ENCODE measurements at regions not wholly inside any gene's neighbourhood (a gene's known extent, or its start where the extent isn't known, plus 50 kb on each side); places are given as distances from the start of the nearest gene placed in this dataset.

- peak; percentile 58; the same call in 1 of the 2 replicates for TF ChIP-seq ETV5 (CRISPR knock-in tag; IDR thresholded peaks at IDR 0.05; ENCODE audit: borderline replicate concordance)
- TF ChIP-seq SP5 (CRISPR knock-in tag; IDR thresholded peaks at IDR 0.05; ENCODE audit: borderline replicate concordance, low read depth) = peak; percentile 70; the same call in 1 of the 2 replicates
- TF ChIP-seq MED1 (CRISPR knock-in tag; IDR thresholded peaks at IDR 0.05) = peak; percentile 91
- TF ChIP-seq ZNF558 (CRISPR knock-in tag; IDR thresholded peaks at IDR 0.05; ENCODE audit: borderline replicate concordance) = no peak
- peak; percentile 92 for TF ChIP-seq SKI (IDR thresholded peaks at IDR 0.05; ENCODE audit: partially characterized antibody)
- TF ChIP-seq ZNF672 (CRISPR knock-in tag; IDR thresholded peaks at IDR 0.05) = no peak
- peak; percentile 64; the same call in 1 of the 2 replicates for TF ChIP-seq ZSCAN29 (CRISPR knock-in tag; conservative IDR thresholded peaks at IDR 0.05)
- peak; percentile 72; the same call in 1 of the 2 replicates for TF ChIP-seq RXRB (CRISPR knock-in tag; IDR thresholded peaks at IDR 0.05; ENCODE audit: borderline replicate concordance)
- TF ChIP-seq AHR (CRISPR knock-in tag; IDR thresholded peaks at IDR 0.05) = no peak
- TF ChIP-seq STAT5B (CRISPR knock-in tag; IDR thresholded peaks at IDR 0.05) = no peak
- TF ChIP-seq, protein P1, sequence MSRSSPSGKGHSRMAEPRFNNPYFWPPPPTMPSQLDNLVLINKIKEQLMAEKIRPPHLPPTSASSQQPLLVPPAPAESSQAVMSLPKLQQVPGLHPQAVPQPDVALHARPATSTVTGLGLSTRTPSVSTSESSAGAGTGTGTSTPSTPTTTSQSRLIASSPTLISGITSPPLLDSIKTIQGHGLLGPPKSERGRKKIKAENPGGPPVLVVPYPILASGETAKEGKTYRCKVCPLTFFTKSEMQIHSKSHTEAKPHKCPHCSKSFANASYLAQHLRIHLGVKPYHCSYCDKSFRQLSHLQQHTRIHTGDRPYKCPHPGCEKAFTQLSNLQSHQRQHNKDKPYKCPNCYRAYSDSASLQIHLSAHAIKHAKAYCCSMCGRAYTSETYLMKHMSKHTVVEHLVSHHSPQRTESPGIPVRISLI (CRISPR knock-in tag; IDR thresholded peaks at IDR 0.05; ENCODE audit: borderline replicate concordance) = no peak; the same call in 1 of the 2 replicates
- peak; percentile 83; the same call in 1 of the 2 replicates for TF ChIP-seq NCOR1 (IDR thresholded peaks at IDR 0.05; ENCODE audit: borderline replicate concordance, low read length)
- TF ChIP-seq NFE2 (CRISPR knock-in tag; IDR thresholded peaks at IDR 0.05) = no peak
- peak; percentile 68 for TF ChIP-seq YY1 (IDR thresholded peaks at IDR 0.05; ENCODE audit: insufficient read depth, insufficient replicate concordance, low read depth, low read length)
- TF ChIP-seq ZNF333 (CRISPR knock-in tag; IDR thresholded peaks at IDR 0.05; ENCODE audit: borderline replicate concordance) = no peak
- TF ChIP-seq, protein P2, sequence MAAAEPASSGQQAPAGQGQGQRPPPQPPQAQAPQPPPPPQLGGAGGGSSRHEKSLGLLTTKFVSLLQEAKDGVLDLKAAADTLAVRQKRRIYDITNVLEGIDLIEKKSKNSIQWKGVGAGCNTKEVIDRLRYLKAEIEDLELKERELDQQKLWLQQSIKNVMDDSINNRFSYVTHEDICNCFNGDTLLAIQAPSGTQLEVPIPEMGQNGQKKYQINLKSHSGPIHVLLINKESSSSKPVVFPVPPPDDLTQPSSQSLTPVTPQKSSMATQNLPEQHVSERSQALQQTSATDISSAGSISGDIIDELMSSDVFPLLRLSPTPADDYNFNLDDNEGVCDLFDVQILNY (CRISPR knock-in tag; conservative IDR thresholded peaks at IDR 0.05) = no peak
- TF ChIP-seq ZNF570 (CRISPR knock-in tag; IDR thresholded peaks at IDR 0.05; ENCODE audit: borderline replicate concordance) = no peak
- TF ChIP-seq ZNF841 (CRISPR knock-in tag; IDR thresholded peaks at IDR 0.05; ENCODE audit: borderline replicate concordance) = no peak
- peak; percentile 95 for TF ChIP-seq CEBPG (CRISPR knock-in tag; IDR thresholded peaks at IDR 0.05)
- no peak for TF ChIP-seq SRSF1 (optimal IDR thresholded peaks at IDR 0.05; ENCODE audit: low read depth, low read length)
- no peak for TF ChIP-seq PRDM4 (CRISPR knock-in tag; IDR thresholded peaks at IDR 0.05; ENCODE audit: borderline replicate concordance)
- TF ChIP-seq ZC3H13 (CRISPR knock-in tag; IDR thresholded peaks at IDR 0.05) = no peak
- TF ChIP-seq, protein P3, sequence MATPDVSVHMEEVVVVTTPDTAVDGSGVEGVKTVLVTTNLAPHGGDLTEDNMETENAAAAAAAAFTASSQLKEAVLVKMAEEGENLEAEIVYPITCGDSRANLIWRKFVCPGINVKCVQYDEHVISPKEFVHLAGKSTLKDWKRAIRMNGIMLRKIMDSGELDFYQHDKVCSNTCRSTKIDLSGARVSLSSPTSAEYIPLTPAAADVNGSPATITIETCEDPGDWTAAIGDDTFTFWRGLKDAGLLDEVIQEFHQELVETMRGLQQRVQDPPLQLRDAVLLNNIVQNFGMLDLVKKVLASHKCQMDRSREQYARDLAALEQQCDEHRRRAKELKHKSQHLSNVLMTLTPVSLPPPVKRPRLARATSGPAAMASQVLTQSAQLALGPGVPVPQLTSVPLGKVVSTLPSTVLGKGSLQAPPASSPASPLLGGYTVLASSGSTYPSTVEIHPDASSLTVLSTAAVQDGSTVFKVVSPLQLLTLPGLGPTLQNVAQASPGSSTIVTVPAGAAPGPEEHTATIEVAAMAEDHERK (CRISPR knock-in tag; IDR thresholded peaks at IDR 0.05; ENCODE audit: low read depth) = 0 out of 2 replicates have a peak, but pooled peaks have one; percentile 5
Measured at GRCh38 chr7:140249036-140249806, 72.4 kb upstream of the KDM7A start (continued).

Measured in HepG2 (cell line).